H9 (cell line): ENCODE measurements at regions not wholly inside any gene's neighbourhood (a gene's known extent, or its start where the extent isn't known, plus 50 kb on each side); places are given as distances from the start of the nearest gene placed in this dataset.

ENCODE experiments used
- DNase-seq: peaks from one replicate; pipeline ENCODE4 v3.0.0-alpha.2; 2017
- H2AFZ ChIP-seq: one replicate; pipeline ENCODE4 v1.6.1; 2013; ENCODE audit warnings: mild to moderate bottlenecking, low read length, control low read depth, moderate library complexity
- H2AK5ac ChIP-seq: 2 replicates; pipeline ENCODE4 v1.6.1; 2013; ENCODE audit warnings: low read length, control low read depth, mixed read lengths; ENCODE audit not compliant: insufficient read length
- H2BK120ac ChIP-seq: one replicate; pipeline ENCODE4 v1.6.1; 2013; ENCODE audit warnings: low read depth, mild to moderate bottlenecking, low read length, control low read depth, inconsistent platforms; ENCODE audit not compliant: poor library complexity, severe bottlenecking
- H2BK12ac ChIP-seq: 2 replicates; pipeline ENCODE4 v1.6.1; 2013; ENCODE audit warnings: low read length, control low read depth, mixed read lengths, low read depth; ENCODE audit not compliant: insufficient read length
- H2BK15ac ChIP-seq: 2 replicates; pipeline ENCODE4 v1.6.1; 2013; ENCODE audit warnings: low read depth, low read length, control low read depth
- H2BK20ac ChIP-seq: one replicate; pipeline ENCODE4 v1.6.1; 2013; ENCODE audit warnings: low read depth, mild to moderate bottlenecking, low read length, control low read depth, inconsistent platforms; ENCODE audit not compliant: poor library complexity, severe bottlenecking
- H2BK5ac ChIP-seq: 2 replicates; pipeline ENCODE4 v1.6.1; 2013; ENCODE audit warnings: low read length, control low read depth, mixed read lengths; ENCODE audit not compliant: insufficient read length
- H3K14ac ChIP-seq: 2 replicates; pipeline ENCODE4 v1.6.1; 2013; ENCODE audit warnings: low read length, control low read depth; ENCODE audit not compliant: insufficient read depth
- H3K18ac ChIP-seq: 2 replicates; pipeline ENCODE4 v1.6.1; 2013; ENCODE audit warnings: low read depth, mild to moderate bottlenecking, mixed read lengths, low read length, control low read depth; ENCODE audit not compliant: insufficient read length
- H3K23ac ChIP-seq: 2 replicates; pipeline ENCODE4 v1.6.1; 2013; ENCODE audit warnings: low read length, control low read depth, mixed read lengths, low read depth; ENCODE audit not compliant: insufficient read length
- H3K23me2 ChIP-seq: 2 replicates; pipeline ENCODE4 v1.6.1; 2013; ENCODE audit warnings: low read depth, mild to moderate bottlenecking, mixed read lengths, low read length, control low read depth; ENCODE audit not compliant: insufficient read length, poor library complexity, severe bottlenecking
- H3K27ac ChIP-seq: 2 replicates; pipeline ENCODE4 v1.5.1; 2013; ENCODE audit warnings: low read length, control low read depth, mixed read lengths, low read depth; ENCODE audit not compliant: insufficient read length
- H3K27me3 ChIP-seq: 2 replicates; pipeline ENCODE4 v1.6.1; 2013; ENCODE audit warnings: low read length, control low read depth, inconsistent platforms; ENCODE audit not compliant: insufficient read depth
- H3K4ac ChIP-seq: 2 replicates; pipeline ENCODE4 v1.6.1; 2013; ENCODE audit warnings: low read depth, mild to moderate bottlenecking, control low read depth, inconsistent platforms, low read length, moderate library complexity
- H3K4me1 ChIP-seq: 2 replicates; pipeline ENCODE4 v1.6.1; 2013; ENCODE audit warnings: low read length, control low read depth, inconsistent platforms; ENCODE audit not compliant: insufficient read depth
- H3K4me2 ChIP-seq: 2 replicates; pipeline ENCODE4 v1.6.1; 2013; ENCODE audit warnings: low read length, control low read depth, mixed read lengths; ENCODE audit not compliant: insufficient read length, insufficient read depth
- H3K56ac ChIP-seq: 2 replicates; pipeline ENCODE4 v1.6.1; 2013; ENCODE audit warnings: low read depth, mild to moderate bottlenecking, mixed read lengths, low read length, control low read depth; ENCODE audit not compliant: insufficient read length
- H3K79me1 ChIP-seq: 2 replicates; pipeline ENCODE4 v1.6.1; 2013; ENCODE audit warnings: low read depth, mild to moderate bottlenecking, moderate library complexity, low read length, control low read depth, inconsistent platforms; ENCODE audit not compliant: insufficient read depth, poor library complexity, severe bottlenecking
- H3K79me2 ChIP-seq: 2 replicates; pipeline ENCODE4 v1.6.1; 2013; ENCODE audit warnings: low read length, control low read depth, inconsistent platforms; ENCODE audit not compliant: insufficient read depth
- H3K9ac ChIP-seq: 2 replicates; pipeline ENCODE4 v1.6.1; 2013; ENCODE audit warnings: low read length, control low read depth, mixed read lengths; ENCODE audit not compliant: insufficient read length; ENCODE audit errors: extremely low read depth
- H3K9me3 ChIP-seq: one replicate; pipeline ENCODE4 v1.6.1; 2013; ENCODE audit warnings: low read depth, low read length, inconsistent platforms; ENCODE audit not compliant: control insufficient read depth
- H3T11ph ChIP-seq: one replicate; pipeline ENCODE4 v1.6.1; 2013; ENCODE audit warnings: mild to moderate bottlenecking, low read length, control low read depth, inconsistent platforms
- H4K20me1 ChIP-seq: one replicate; pipeline ENCODE4 v1.6.1; 2013; ENCODE audit not compliant: control insufficient read depth, insufficient read length, insufficient read depth
- H4K5ac ChIP-seq: 2 replicates; pipeline ENCODE4 v1.6.1; 2013; ENCODE audit warnings: low read depth, mild to moderate bottlenecking, mixed read lengths, low read length, control low read depth; ENCODE audit not compliant: insufficient read length
- H4K8ac ChIP-seq: replicated peaks from 2 replicates; pipeline ENCODE4 v1.6.1; 2013; ENCODE audit warnings: low read length, control low read depth, mixed read lengths, low read depth; ENCODE audit not compliant: insufficient read length
- H4K91ac ChIP-seq: 2 replicates; pipeline ENCODE4 v1.6.1; 2013; ENCODE audit warnings: low read depth, mild to moderate bottlenecking, moderate library complexity, mixed read lengths, low read length, control low read depth; ENCODE audit not compliant: insufficient read length
- H3K27ac Mint-ChIP-seq, 3 experiments: 2 replicates in 2 of 3; 3 replicates in 1 of 3; pipeline ENCODE4 v1.8.0; 2020 to 2021; ENCODE audit warnings: mixed read lengths in 3 of 3, mild to moderate bottlenecking in 1 of 3, moderate library complexity in 1 of 3
- H3K27me3 Mint-ChIP-seq: 2 replicates; pipeline ENCODE4 v1.8.0; 2021; ENCODE audit warnings: low read depth, mild to moderate bottlenecking, moderate library complexity, mixed read lengths
- H3K36me3 Mint-ChIP-seq, 3 experiments: 2 replicates in 2 of 3; 3 replicates in 1 of 3; pipeline ENCODE4 v1.8.0; 2020 to 2021; ENCODE audit warnings: low read depth in 3 of 3, mixed read lengths in 3 of 3; ENCODE audit not compliant: insufficient read depth in 1 of 3
- H3K4me1 Mint-ChIP-seq, 2 experiments: 2 replicates each; pipeline ENCODE4 v1.8.0; 2020; ENCODE audit warnings: mixed read lengths in 2 of 2
- H3K4me3 Mint-ChIP-seq, 2 experiments: 2 replicates in 1 of 2; 3 replicates in 1 of 2; pipeline ENCODE4 v1.8.0; 2020 to 2021; ENCODE audit warnings: mild to moderate bottlenecking in 2 of 2, mixed read lengths in 2 of 2, moderate library complexity in 1 of 2
- H3K9me3 Mint-ChIP-seq, 2 experiments: 2 replicates in 1 of 2; 3 replicates in 1 of 2; pipeline ENCODE4 v1.8.0; 2020; ENCODE audit warnings: mild to moderate bottlenecking in 2 of 2, mixed read lengths in 2 of 2, moderate library complexity in 1 of 2
- CTCF ChIP-seq: fragments of 200-600 bp; sonication (generic); conservative IDR thresholded peaks from 3 replicates; pipeline ENCODE4 v1.8.0; 2021; ENCODE audit warnings: antibody characterized with exemption, mild to moderate bottlenecking
- WGBS: extraction: QIAGEN DNeasy Blood & Tissue Kit; methylation state at CpG from one replicate; pipeline ENCODE4 v1.1.7; 2013; ENCODE audit warnings: missing lambda C conversion rate, low lambda C conversion rate, mixed read lengths; ENCODE audit not compliant: insufficient read length; ENCODE audit errors: extremely low coverage; 5-methylcytosine and 5-hydroxymethylcytosine counted together

GRCh38 chr14:97824218-97824617 lies 1027.0 kb downstream of the VRK1 start:
- Mint-ChIP-seq H3K36me3 (peaks cover 4 to 8% (median 8%) of the 10 kb centered on the region in 3 experiments; a peak in 6 of 7 replicates), H3K27me3 (no peaks in the 10 kb centered on the region), H3K9me3 (peaks cover 5 to 11% of the 10 kb centered on the region in 2 experiments; a peak in 3 of 5 replicates), H3K27ac (no peak overlapping the region), H3K4me1 (no peaks in the 10 kb centered on the region), H3K4me3 (no peak overlapping the region)
- Histone ChIP-seq H2BK12ac (no peak overlapping the region), H4K91ac (no peak overlapping the region), H3K4me2 (no peak overlapping the region), H3K27ac (no peak overlapping the region), H3K27me3 (no peaks in the 10 kb centered on the region), H4K20me1 (no peaks in the 10 kb centered on the region), H3K14ac (no peak overlapping the region), H3K56ac (no peak overlapping the region), H2AK5ac (no peak overlapping the region), H2BK15ac (no peak overlapping the region), H3K4me1 (no peaks in the 10 kb centered on the region), H2BK20ac (no peak overlapping the region), H3K79me1 (no peaks in the 10 kb centered on the region), H3K9ac (no peak overlapping the region), H4K5ac (no peak overlapping the region), H2AFZ (no peak overlapping the region), H2BK120ac (no peak overlapping the region), H2BK5ac (no peak overlapping the region), H3K4ac (no peak overlapping the region), H3K23ac (no peak overlapping the region), H3K9me3 (no peaks in the 10 kb centered on the region), H3K79me2 (no peaks in the 10 kb centered on the region), H4K8ac (no peak overlapping the region), H3K18ac (no peak overlapping the region), H3K23me2 (no peaks in the 10 kb centered on the region), H3T11ph (no peak overlapping the region)
- no CpG with 5 or more reads among the region's 1 CpG for WGBS
- no peak for DNase-seq
- no peak for TF ChIP-seq CTCF
